GM19043 (cell line): ENCODE measurements at regions not wholly inside any gene's neighbourhood (a gene's known extent, or its start where the extent isn't known, plus 50 kb on each side); places are given as distances from the start of the nearest gene placed in this dataset.
A peak's percentile ranks its signal among the peaks of the same experiment; 100 is the strongest.

ENCODE experiments used
- ATAC-seq: cut with Tn5 transposase; IDR thresholded peaks from one replicate; pipeline ENCODE4 v1.9.1; 2021; ENCODE audit warnings: low read depth; ENCODE audit not compliant: unreplicated experiment

DNA sequence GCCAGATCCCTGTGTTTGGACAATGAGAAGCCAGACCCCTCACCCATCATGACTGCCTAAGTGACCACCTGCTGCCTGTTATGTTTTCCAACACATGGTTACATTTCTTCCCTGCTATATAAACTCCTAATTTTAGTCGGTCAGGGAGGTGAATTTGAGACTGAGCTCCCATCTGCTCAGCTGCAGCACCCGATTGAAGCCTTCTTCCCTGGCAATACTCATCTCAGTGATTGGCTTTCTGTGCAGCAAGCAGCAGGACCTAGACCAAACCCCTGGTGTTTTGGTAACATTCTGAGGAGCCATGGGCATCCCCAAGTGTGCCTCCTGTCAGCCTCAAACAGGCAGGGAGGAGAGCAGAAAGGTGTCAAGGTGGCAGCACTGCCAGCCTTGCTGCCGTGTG lies 141.2 kb downstream of the CD8B2 start:
- ATAC-seq = no peak

DNA sequence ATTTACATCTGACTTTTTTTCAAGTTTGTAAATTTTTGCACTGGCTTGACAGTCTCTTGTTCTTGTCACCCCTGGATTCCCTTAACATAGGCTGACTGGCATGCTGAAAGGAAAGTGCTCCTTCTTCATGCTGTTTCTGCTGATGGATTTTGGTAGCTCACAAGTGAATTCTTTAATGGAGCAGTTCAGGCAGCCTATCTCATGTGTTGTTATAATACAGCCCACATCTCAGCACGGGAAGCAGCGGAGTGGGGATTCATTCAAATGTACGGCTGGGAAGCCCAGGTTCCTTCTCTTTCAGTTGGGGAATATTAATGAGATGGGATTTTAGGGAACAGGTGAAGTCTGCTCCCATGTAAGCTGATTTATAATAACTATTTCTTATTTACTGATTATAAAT lies 142.8 kb downstream of the CD8B2 start:
- no peak for ATAC-seq

- no peak for ATAC-seq
Observed at GRCh38 chr2:106631281-106631680, 144.1 kb downstream of the CD8B2 start.

DNA sequence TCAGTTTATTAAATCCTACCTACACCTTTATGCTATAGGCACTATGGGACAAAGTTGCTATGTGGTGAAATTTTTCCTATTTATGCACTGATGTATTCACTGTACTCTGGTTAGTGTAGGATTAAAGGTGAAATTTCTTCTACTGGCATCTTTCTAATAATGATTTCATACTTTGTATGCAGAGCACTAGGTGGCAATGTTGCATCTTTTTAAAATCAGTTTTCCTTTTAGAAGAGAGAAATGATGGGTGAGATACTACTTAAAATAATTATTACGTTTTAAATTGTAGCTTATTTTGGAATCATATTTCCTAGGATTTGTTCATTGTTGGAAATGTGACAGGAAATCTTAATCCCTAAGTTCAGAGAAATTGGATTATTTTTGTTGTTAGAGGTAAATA lies 150.9 kb downstream of the CD8B2 start:
- ATAC-seq = no peak

DNA sequence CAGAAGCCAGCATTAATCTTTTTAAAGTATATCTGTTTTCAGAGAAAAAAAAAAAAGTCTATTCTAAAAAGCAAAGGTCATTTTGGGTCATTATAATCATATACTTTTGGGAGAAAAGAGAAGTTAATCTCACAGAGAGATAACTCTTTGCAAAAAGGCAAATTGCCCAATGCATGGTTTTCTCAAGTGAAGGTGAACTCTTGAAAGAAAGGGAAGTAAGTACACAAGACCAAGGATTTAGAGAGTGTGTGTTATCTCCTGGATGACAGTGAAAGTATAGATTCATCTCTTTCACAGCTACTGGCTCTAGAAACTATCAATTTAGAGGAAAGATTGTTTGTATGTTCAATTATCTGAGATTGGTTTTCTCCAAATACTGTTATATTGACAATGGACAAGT lies 151.4 kb downstream of the CD8B2 start:
- no peak for ATAC-seq

- no peak for ATAC-seq
Observed at GRCh38 chr2:106642679-106643078, 155.5 kb downstream of the CD8B2 start.

DNA sequence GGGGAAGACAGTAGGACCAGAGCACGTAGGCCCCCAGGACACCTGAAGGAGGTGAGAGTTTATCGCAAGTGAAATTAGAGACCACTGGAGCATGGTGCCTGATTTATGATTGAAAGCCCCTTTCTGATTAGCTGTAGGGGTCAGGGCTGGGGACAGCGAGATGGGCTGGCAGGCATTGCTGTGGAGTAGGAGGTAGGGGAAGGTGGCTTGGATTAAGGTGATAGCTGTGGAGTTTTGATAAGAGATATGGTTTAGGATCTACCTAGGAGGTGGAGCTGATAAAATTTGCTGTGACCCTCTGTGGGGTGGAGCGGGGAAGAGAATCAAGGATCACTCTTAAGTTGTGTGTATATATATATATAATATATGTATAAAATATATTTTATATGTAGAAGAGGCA lies 157.5 kb downstream of the CD8B2 start:
- no peak for ATAC-seq

GRCh38 chr2:106646605-106647004 lies 159.4 kb downstream of the CD8B2 start:
- no peak for ATAC-seq

DNA sequence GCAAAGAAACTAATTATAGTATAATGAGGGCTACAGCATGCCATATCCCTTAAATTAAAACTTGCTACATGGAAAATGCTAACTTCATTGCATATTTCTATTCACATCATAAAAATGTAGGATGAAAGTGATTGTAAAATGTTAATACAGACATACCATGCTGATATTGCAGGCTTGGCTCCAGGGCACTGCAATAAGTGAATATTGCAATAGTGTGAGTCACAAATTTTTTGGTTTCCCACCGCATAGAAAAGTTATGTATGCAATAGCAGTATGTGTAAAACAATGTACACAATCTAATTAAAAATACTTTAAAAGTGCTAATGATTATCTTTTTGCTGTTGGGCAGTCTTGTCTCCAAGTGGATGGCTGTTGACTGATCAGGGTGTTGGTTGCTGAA lies 162.1 kb downstream of the CD8B2 start:
- ATAC-seq = no peak

DNA sequence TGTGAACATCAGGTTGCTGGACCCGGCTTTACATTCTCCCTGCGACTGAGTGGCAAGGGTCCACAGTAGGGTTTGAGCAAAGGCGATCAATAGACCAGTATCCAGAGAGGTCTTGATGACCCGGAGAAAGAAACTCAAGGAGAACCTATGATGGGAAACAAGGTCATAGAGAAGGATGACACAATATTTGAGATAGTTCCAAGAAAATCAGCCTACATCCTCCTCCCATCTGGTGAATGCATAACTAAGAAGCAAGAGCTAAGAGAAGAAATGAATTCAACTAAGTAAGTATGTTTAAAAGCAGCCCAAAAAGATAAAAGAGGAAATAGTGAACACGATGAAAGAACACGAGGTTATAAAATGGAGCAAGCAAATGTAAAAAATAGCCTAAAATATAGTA lies 166.3 kb downstream of the CD8B2 start:
- no peak for ATAC-seq

- no peak for ATAC-seq
Observed at GRCh38 chr2:106658616-106659015, 171.5 kb downstream of the CD8B2 start.

DNA sequence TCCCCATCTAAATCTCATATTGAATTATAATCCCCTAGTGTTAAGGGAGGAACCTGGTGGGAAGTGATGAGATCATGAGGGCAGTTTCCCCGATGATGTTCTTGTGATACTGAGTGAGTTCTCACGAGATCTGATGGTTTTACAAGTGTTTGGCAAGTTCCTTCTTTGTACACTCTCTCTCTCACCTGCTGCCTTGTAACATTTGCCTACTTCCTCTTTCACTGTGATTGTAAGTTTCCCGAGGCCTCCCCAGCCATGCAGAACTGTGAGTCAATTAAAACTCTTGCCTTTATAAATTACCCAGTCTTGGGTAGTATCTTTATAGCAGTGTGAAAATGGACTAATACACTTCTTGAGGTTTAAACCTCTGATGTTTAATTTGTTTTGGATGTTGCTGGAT lies 177.5 kb downstream of the CD8B2 start:
- peak; percentile 92 for ATAC-seq

DNA sequence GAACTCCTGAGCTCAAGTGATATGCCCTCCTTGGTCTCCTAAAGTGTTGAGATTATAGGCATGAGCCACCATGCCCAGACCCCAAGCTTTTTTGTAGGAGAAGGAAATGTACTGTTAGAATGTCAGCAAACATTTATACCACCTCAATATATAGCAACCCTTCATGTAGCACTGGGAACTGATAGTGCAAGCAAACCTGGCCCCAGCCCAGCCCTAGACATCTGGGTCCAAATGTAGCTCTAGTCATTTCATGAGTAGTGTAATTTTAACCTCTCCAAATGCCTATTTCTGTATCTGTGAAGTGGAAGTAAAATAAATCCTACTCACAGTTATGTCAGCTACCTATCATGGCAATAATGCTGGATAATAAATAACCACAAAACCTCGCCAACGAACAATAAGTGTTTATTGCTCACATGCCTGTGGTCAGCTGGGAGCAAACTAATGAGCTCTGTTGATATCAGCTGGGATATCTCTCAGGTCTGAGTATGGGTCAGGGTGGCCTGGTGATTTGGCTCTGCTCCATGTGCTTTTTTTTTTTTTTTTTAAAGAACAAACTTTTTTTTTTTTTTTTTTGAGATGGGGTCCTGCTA lies 180.4 kb downstream of the CD8B2 start:
- ATAC-seq = no peak

DNA sequence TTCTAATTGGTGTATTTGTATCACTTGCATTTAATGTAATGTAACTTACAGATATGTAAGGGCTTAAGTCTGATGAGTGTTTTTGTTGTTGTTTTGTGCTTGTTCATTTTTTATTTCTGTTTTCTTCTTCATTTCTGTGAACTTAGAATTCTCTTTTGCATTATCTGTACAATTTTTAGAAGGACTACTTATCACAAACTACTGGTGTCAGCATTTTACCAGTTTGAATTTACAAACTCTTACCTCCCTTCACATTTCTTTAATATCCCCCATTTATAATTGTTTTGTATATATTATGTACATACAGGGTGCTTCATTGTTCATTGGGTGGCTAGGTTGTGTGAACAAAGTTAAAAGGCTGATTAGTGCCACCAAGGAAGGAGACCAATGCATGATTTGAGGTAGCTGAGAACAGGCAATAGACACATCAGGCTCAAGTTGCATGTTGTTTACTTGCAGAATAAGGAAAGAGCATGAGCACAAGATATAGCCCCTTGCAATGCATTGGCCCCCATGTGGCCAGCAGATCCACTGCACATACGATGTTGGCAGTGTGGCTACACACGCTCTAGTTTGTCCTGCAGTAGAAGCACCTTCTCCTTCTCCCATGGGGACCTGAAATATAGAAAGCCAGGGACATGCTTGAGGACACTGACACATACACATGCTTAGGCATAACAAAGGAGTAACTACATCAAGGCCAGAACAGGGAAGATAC lies 198.2 kb downstream of the CD8B2 start:
- no peak for ATAC-seq

DNA sequence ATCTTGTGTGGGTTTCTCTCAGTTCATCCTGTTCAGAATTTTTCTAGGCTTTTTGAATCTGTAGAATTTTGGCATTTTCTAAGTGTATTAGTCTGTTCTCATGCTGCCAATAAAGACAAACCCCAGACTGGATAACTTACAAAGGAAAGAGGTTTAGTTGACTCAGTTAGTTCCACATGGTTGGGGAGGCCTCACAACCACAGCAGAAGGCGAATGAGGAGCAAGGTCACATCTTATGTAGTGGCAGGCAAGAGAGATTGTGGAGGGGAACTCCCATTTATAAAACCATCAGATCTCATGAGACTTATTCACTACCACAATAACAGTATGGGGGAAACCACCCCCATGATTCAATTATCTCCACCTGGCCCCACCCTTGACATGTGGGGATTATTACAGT lies 199.2 kb downstream of the ST6GAL2 start:
- no peak for ATAC-seq

GRCh38 chr2:106694964-106695470 lies 190.9 kb downstream of the ST6GAL2 start:
- no peak for ATAC-seq

- no peak for ATAC-seq
Observed at GRCh38 chr2:106695919-106696318, 190.0 kb downstream of the ST6GAL2 start.

- no peak for ATAC-seq
Observed at GRCh38 chr2:106700616-106701015, 185.4 kb downstream of the ST6GAL2 start.

GRCh38 chr2:106701203-106702022 lies 184.6 kb downstream of the ST6GAL2 start:
- ATAC-seq = no peak

DNA sequence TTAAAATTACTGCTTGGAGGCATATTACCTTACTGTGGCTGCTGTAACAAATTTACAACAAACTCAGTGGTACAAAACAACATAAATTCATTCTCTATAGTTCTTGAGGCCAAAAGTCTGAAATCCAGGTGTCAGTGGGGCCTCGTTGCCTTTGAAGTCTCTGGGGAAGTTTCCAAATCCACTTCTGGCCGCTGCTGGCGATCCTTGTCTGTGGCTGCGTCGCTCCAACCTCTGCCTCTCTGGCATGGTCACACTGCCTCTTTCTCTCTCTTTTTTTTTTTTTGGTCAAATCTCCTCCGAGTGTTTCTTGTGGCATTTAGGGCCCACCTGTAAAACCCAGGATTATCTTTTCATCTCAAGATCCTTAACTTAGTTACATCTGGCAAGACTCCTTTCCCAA lies 182.8 kb downstream of the ST6GAL2 start:
- no peak for ATAC-seq

DNA sequence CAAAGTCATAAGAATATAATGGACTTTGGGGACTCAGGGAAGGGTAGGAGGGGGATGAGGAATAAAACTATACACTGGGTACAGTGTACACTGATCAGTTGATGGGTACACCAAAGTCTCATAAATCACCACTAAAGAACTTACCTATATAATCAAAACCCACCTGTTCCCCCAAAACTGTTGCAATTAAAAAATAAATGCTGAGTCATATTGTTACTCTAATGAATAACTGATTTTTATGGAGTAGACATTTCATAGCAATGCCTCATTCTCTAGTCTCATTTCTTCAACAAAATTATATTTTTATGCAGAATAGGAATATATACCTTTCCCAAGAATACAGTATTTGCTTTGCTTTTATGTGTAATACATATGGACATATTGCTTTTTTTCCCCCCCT lies 181.2 kb downstream of the ST6GAL2 start:
- ATAC-seq = no peak

DNA sequence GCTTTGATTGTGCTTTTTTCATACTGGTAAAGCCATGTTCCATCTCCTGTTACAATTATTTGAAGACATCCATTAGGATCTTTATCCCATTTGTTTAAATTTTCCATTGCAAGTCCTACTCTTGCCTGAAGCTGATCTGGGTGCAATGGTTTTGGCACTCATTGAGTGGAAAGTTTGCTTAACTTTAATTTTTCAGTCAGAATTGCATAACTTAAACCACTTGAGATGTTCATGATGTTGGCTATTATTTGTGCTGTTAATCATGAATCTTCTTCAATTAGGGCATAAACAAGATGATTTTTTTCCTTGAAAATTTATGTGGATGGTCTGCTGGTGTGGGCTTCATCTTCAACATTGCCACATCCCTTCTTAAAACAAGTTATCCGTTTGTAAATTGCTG lies 180.1 kb downstream of the ST6GAL2 start:
- ATAC-seq = no peak
